ENCODE measurements at regions not wholly inside any gene's neighbourhood (a gene's known extent, or its start where the extent isn't known, plus 50 kb on each side); places are given as distances from the start of the nearest gene placed in this dataset.

DNA sequence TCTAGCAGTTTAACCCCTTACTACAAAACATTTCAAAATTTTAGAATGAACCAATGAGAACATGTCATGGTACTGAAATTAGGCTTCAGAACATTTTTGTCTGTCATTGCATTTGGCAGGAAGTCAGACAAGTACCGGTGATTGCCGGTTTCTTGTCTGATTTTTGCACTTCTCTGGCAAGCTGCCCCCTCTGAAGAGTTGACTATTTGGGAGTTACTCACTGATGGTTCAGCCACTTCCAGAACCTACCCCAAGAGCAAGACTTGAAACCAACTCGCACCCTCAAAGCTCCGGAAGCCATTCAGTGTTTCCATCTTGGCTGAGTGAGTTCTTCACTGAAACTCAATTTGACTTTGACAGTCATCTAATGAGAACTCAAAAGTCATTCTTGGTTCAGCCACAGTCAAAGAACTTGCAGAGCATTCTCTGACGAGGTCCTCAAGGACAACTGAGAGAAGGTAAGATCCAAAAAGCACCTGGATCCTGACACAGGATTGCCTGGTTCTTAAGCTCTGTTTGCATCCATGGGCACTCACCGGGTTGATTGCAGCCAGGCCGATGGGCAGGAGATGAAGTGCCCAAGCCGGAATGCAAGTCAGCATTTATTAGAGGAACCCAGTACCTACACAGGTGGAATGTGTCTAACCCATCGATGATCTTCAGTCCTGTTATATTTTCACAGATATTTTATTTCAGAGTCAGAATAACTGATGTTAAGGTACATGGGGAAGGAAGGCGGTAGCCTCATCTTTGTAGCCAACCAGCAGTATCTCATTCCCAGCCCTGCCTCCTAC is 93.6 kb downstream of the USP22 start:
- no peak for DNase-seq
